Fibroblast of lung (primary cell): ENCODE measurements at regions not wholly inside any gene's neighbourhood (a gene's known extent, or its start where the extent isn't known, plus 50 kb on each side); places are given as distances from the start of the nearest gene placed in this dataset.

Experiments used
- EZH2 ChIP-seq: IDR thresholded peaks from 2 replicates; pipeline ENCODE4 v1.5.1; 2012; ENCODE audit warnings: low read length, control low read depth, mild to moderate bottlenecking; ENCODE audit errors: missing control alignments
- TF ChIP-seq, protein P1 (sequence below), 2 donors: IDR thresholded peaks in 1 of 2; conservative IDR thresholded peaks in 1 of 2; 1 replicate in 1 of 2; 2 replicates in 1 of 2; pipeline ENCODE4 v1.5.1; 2011 to 2012; ENCODE audit warnings: low read length in 2 of 2, control low read depth in 1 of 2, inconsistent platforms in 1 of 2, low read depth in 1 of 2, mild to moderate bottlenecking in 1 of 2

GRCh38 chr15:49720261-49720660, 99.4 kb downstream of the DTWD1 start:
- TF ChIP-seq, protein P1, sequence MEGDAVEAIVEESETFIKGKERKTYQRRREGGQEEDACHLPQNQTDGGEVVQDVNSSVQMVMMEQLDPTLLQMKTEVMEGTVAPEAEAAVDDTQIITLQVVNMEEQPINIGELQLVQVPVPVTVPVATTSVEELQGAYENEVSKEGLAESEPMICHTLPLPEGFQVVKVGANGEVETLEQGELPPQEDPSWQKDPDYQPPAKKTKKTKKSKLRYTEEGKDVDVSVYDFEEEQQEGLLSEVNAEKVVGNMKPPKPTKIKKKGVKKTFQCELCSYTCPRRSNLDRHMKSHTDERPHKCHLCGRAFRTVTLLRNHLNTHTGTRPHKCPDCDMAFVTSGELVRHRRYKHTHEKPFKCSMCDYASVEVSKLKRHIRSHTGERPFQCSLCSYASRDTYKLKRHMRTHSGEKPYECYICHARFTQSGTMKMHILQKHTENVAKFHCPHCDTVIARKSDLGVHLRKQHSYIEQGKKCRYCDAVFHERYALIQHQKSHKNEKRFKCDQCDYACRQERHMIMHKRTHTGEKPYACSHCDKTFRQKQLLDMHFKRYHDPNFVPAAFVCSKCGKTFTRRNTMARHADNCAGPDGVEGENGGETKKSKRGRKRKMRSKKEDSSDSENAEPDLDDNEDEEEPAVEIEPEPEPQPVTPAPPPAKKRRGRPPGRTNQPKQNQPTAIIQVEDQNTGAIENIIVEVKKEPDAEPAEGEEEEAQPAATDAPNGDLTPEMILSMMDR (conservative IDR thresholded peaks at IDR 0.05 in 1 of 2, IDR thresholded peaks at IDR 0.05 in 1 of 2; ENCODE audit: low read depth in 1 of 2, low read length in 2 of 2), result no peak
- TF ChIP-seq EZH2, result no peak
